OCI-LY7 (cell line): ENCODE measurements at regions not wholly inside any gene's neighbourhood (a gene's known extent, or its start where the extent isn't known, plus 50 kb on each side); places are given as distances from the start of the nearest gene placed in this dataset.

Experiments
- EZH2phosphoT487 ChIP-seq: fragments of 200-600 bp; sonication (generic); IDR thresholded peaks from 2 replicates; pipeline ENCODE4 v1.6.1; 2018; ENCODE audit warnings: low read depth, borderline replicate concordance, mild to moderate bottlenecking, mixed run types, antibody characterized with exemption, low read length, moderate library complexity, mixed read lengths
- TF ChIP-seq, protein P1 (sequence below): fragments of 200-600 bp; sonication (generic); conservative IDR thresholded peaks from 2 replicates; pipeline ENCODE4 v1.5.1; 2014; ENCODE audit warnings: mild to moderate bottlenecking, antibody characterized with exemption, low read length, moderate library complexity, mixed read lengths

DNA sequence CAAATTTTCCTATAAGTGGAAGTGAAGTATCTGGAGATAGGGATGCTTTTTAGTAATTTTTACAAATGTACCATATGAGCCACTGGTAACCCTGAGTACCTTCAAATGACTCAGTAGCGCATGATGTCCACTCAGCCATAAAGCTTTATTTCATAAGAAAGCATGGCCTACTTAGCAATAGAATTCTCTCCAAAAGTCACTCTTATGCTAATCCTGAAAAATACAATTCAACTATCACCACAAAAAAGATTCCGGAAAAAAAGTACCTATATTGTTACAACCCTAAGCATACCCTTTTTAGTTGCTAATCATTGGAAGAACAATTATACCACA is 732.2 kb downstream of the SOCS6 start:
- TF ChIP-seq, protein P1, sequence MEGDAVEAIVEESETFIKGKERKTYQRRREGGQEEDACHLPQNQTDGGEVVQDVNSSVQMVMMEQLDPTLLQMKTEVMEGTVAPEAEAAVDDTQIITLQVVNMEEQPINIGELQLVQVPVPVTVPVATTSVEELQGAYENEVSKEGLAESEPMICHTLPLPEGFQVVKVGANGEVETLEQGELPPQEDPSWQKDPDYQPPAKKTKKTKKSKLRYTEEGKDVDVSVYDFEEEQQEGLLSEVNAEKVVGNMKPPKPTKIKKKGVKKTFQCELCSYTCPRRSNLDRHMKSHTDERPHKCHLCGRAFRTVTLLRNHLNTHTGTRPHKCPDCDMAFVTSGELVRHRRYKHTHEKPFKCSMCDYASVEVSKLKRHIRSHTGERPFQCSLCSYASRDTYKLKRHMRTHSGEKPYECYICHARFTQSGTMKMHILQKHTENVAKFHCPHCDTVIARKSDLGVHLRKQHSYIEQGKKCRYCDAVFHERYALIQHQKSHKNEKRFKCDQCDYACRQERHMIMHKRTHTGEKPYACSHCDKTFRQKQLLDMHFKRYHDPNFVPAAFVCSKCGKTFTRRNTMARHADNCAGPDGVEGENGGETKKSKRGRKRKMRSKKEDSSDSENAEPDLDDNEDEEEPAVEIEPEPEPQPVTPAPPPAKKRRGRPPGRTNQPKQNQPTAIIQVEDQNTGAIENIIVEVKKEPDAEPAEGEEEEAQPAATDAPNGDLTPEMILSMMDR, result no peak
- no peak for TF ChIP-seq EZH2phosphoT487
